A673 (cell line): ENCODE measurements at regions not wholly inside any gene's neighbourhood (a gene's known extent, or its start where the extent isn't known, plus 50 kb on each side); places are given as distances from the start of the nearest gene placed in this dataset.
A peak's percentile ranks its signal among the peaks of the same experiment; 100 is the strongest.

ENCODE experiments used
- CTCF ChIP-seq: fragments of 300-800, 200-600 bp; sonication (generic); conservative IDR thresholded peaks from 2 replicates; pipeline ENCODE4 v1.5.1; 2017; ENCODE audit warnings: low read depth, mild to moderate bottlenecking, antibody characterized with exemption, low read length, moderate library complexity, mixed read lengths
- EZH2 ChIP-seq: fragments of 200-600 bp; sonication (generic); IDR thresholded peaks from 2 replicates; pipeline ENCODE4 v1.6.1; 2017; ENCODE audit warnings: borderline replicate concordance, low read depth, mild to moderate bottlenecking, mixed read lengths, antibody characterized with exemption, low read length; ENCODE audit not compliant: poor library complexity, severe bottlenecking

- TF ChIP-seq CTCF (peak; percentile 14; the same call in 1 of the 2 replicates), EZH2 (no peak)
These were observed 51.1 kb upstream of the TARDBP start for GRCh38 chr1:10961300-10961833.
